ENCODE measurements at regions not wholly inside any gene's neighbourhood (a gene's known extent, or its start where the extent isn't known, plus 50 kb on each side); places are given as distances from the start of the nearest gene placed in this dataset.

DNA sequence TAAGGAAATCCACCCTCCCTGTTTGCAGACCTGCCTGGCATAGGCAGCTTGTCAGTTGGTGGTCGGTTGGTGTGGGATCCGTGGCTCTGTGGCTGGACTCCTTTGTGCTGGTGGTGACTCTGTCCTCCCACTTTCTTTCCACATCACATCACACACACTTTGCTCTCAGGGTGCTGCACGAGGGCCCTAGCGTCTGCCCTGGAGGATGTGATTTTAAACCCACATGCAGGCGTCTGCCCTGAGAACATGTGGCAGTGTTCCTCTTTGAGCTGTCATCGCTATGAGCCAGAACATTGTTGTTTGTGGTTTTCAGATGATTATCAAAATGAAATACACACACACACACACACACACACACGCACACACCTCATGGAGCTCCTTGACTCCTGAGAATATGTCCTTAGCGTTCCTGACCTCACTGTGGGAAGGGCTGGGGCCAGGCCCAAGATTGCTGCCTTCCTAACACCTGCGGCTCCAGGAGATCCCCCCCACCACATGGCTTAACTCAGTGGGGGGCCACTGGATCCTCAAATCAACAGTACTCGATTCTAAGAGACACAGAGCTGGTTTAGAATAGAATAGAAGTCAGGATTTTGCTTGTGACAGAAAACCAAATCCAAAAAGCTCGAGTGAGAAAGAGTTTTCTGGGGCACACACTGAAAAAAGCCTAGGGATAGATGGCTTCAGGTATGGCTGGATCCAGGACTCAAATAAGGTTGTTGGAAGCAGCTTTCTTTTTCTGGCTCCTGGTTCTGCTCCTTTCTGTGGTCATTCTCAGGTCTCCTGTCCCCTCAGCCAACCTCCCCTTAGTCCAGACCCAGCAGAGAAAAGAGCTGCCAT, 54.8 kb downstream of the RTP5 start:
- DNase-seq (ENCODE audit: low read depth) = no peak

DNA sequence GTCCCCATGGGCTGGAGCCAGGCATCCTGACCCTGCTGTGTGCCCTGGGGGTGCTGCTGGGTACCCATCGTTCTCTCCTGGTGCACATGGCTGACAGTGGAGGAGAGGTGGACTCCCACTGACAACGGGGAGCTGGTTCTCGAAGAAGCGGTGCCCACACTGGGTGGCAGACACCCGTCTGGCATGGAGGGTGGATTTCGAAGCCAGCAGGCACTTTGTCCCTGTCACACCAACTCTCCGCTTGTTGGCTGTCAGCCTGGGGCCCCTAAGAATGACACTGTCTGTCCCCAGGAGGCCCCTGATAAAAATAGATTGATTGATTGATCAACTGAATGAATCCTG, 55.4 kb downstream of the RTP5 start:
- DNase-seq (ENCODE audit: low read depth) = no peak

DNA sequence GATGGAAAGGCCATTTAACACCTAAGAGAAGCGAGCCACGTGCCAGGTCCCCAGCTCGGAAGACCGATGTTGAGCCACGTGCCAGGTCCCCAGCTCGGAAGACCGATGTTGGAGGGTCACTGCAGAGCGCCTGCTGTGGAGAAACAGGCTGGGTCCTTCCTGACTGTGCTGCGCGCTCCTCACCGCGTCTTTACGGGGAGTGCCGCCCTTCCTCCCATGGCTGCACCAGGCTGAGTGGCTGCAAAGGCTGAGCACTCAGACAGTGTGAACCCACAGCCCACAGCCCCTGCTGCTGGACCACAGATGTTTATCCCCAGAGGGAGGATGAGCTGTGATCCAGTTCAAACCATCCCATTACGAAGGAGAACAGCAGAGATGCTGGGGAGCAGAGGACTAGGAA, 55.7 kb downstream of the RTP5 start:
- no peak for DNase-seq (ENCODE audit: low read depth)

DNA sequence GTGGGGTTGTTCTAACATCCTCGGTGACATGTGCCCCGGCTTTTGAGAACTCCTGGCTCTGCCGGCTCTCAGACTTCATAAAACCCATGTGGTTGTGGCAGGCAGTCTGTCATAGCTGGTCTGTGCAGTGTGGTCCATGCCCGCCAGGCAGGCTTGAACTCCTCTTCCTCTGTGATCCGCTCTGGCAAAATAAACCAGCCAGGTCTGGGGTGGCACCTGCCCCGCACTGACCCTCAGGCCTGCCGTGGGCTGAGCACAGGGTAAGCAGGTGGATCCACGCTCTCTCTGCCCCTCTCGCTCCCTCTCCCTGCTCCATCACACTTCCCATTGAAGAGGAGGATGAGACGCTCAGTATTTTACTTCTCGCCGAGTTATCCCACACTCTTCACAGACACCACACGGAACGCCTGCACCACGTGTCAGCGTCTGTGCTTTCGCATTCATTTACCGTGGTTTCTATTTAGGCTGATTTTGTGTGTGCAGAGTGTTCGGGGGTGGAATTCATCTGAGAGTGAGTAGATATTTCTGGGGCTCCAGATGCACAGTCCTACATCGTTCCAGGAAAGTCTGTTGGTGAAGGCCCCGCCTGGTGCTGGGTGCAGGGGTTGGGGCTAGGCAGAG, 56.4 kb downstream of the RTP5 start:
- DNase-seq (ENCODE audit: low read depth) = no peak

DNA sequence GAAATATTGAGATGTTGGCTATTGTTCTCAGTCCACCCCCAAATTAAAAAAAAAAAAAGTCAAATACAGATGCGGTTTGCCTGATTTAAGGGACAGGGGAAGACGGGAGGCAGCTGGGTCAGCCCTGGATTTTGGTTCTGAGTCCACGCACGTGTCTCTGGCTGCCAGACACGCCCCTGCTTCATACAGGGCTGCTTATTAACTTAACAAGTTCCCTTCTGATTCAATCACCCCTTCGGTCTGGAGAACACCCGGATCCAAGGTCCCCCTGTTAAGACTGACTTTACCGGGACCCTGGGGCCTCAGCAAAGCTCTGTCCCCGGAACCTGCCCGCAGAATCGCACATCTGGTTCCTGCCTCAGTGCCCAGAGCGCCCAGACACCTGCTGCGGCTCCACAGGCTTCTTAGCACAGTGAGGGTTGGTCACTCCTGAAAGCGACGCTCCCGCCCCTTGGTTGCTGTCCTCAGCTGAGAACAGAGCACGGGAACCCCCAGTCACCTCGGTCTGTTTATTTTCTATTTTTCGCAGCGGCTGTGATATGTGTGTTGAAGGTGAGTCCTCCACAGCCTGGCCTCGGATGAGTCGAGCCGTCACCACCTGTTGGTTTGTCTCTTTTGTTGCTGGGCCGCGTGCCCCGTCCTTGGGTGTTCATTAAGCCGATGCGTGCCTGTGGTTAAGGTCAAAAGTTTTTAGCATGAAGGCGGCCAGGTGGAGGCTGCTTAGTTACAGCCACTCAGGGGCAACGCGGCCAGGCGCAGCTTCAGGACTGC, 57.2 kb downstream of the RTP5 start:
- no peak for DNase-seq (ENCODE audit: low read depth)

DNA sequence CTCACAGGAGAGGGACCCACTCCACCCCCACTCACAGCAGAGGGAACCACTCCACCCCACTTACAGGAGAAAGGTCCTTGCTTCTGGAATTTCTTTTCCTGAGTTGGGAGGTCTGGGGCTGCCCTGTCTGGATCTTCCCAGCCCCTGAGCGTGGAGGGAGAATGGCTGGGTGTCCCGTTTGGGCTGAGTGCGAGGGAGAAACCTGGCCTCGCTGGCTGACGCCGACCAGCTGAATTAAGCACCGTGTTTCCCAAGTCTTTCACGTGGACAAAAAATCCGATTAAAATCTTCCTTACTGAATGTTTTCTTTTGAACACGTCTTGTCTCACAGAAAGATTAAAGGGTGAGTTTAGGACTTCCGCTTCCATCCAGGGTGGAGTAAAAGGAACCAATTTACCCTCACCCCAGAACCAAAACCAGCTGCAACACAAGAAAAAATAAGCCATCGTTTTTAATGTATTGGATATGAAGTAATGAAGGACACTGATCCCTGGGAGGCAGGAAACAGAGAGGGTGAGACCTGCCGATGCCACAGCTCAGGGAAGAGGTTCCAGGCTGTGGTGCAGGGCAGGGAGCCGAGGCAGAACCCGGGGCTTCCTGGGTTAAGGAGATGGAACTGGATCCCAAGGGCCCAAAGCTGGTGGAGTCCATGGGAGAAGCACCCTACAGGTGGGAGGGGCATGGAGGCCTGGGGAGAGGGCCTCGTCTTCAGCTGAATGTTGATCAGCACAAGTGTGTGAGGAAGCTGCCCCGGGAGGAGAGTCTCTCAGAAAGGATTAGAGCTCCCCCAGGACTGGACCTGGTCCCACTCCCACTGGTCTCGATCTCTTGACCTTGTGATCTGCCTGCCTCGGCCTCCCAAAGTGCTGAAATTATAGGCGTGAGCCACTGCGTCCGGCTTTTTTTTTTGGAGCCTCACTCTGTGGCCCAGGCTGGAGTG, 60.3 kb downstream of the RTP5 start:
- DNase-seq (ENCODE audit: low read depth) = no peak

DNA sequence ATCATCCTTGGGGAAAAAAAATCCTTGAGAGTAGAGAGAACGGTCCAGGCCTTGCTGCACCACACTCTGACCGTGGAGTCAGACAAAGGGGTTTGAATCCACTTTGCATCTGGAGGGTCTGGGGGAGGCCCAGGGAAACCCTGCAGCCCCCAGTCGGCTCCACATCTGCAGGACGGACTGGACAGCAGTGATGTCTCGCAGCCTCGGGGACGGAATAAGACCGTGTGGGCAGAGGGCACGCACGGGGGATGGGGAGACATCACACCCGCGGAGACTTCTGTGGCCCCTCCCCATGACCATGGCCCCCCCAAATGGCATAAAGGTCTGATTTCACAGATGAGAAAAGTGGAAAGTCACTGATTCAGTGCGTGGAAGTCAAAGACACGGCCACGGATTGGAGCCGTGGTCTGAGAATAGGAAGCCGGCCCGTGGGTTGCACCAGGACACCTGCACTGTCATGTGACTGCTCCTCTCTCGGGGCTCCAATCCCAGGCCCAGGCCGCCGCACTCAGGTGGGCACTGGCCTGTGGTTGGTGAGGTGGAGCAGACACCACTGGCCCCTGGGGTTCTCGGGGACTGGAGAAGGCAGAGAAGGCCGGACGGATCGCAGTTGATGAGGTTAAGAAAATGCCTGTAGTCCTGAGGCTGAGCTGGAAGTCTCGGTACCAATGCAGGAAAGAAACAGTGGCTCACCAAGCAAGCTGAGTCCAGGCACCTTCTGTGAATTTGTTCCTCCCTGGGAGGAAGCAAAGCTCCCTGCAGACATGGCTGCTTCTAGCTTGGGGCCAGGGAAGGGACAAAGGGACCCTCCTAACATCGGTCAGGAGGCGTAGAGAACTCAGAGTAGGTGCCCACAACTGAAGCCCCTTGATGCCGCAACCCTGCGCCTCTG, 61.8 kb downstream of the RTP5 start:
- no peak for DNase-seq (ENCODE audit: low read depth)

DNA sequence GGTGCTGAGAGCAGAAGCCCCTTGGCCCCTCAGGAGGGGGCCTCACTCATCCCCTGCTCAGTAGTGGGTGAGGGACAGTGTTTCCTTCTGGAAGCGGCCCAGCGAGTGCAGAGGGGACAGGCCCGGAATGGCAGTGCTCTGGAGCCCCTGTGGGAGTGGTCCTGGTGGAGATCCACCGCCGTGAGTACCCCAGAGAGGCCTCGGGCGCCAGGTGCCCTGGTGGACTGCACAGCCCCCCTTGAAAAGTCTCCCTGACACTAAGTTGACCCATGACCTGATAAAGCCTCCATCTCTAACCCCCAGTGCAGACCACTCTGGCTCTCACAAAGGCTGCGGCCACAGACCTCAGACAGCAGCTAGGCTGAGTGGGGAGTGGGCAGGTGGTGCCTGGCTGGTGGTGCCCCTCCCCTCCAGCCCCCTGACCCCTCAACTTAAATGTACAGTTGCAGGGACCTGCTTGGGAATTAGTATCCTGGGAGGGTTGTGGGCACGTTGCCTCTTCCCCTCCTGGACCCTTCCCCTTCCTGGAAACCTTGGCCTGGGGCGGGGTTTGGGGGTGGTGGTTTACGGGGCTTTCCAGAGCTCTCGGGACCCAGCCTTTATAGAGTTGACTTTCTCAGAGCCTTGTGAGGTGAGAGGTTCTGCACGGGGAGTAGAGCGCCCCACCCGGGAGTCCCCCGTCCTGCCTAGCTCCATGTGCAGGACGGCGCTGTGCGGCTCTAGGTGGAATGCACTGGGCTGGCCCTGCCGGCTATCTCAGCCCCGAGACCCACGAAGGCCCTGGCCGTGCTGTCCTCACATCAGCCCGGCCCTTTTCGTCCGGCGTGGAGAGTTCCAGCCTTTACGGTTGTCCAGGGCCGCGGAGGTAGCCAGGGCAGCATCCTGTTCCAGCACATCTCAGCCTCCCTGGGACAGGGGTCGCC, 62.7 kb downstream of the RTP5 start:
- DNase-seq (ENCODE audit: low read depth) = no peak

DNA sequence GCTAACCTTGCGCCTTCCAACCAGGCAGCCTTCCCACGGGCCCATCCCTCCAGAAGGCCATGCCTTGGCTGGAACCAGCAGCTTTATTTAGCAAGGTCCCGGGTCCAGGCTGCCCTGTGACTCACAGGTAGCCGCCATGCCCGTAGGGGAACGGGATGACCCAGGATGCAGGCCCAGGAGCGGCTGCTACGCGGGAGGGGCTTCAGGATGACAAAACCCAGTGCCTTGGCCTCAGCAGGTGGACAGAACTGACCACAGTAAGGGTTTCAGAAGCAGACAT, 63.3 kb downstream of the RTP5 start:
- peak; percentile 15 for DNase-seq (ENCODE audit: low read depth)

DNA sequence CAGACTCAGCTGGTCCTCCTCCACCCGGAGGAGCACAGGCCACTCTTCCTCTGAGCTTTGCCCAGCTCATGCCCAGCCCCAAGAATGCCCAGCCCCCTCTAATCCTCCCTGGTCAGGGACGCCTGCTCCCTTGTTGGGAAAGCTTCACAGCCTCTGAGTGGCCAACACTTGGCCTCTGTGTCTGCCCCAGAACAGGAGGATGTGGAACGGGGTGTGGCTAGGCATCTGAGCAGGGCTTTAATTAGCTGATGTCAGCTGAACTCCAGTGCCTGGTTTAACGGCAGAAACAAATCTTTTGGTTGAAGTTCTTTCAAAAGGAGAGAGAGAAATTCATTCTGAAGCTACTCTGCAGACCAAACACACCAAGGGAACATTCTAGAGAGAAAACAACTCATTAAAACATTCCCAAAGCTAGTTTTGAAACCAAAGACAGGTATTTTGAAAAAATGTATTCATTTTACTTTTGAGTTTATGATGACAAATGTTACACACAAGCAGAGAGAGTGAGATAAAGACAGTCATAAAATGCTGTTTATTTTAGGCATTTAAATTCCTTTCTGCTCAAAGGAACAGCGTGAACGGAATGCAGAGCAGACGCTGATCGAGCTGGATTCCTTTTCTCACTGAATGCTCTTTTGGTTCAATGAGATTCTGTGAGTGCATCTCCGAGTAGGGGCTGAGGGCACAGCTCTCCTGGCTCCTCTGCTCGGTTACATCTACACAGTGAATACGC, 63.8 kb downstream of the RTP5 start:
- peak; percentile 13 for DNase-seq (ENCODE audit: low read depth)

DNA sequence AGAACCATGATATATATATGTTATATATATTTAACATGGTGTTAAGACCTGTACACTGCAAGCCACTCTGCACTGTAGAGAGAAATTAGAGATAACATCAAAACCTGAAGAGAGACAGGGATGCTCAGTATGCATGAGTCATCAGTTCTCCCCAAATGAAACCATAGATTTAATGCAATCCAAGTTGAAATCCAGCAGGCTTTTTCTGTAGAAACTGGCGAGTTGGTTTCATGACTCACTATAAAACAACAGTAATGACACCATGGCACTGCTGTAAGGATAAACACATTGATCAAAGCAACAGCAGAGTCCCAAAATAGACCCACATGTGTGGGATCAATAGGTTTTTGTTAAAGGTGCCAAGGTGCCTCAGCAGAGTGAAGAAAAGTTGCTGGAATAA, 65.8 kb downstream of the RTP5 start:
- peak; percentile 64 for DNase-seq (ENCODE audit: low read depth)

DNA sequence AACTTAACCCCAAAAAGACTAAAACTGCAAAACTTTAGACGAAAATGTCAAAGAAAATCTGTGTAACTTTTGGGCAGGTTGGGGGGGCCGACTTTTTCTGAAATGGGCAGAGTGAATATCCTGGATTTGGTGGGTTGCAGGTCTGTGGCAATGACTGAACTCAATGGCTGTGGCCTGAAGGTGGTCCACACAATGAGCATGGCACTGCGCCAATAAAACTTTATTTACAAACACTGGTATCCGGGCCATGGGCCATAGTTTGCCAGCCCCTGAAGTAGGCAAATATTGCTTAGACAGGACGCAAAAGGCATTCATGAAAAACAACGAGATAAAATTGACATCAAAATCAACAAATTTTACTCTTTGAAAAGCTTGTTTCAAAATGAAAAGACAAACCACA, 66.2 kb downstream of the RTP5 start:
- DNase-seq (ENCODE audit: low read depth) = no peak

DNA sequence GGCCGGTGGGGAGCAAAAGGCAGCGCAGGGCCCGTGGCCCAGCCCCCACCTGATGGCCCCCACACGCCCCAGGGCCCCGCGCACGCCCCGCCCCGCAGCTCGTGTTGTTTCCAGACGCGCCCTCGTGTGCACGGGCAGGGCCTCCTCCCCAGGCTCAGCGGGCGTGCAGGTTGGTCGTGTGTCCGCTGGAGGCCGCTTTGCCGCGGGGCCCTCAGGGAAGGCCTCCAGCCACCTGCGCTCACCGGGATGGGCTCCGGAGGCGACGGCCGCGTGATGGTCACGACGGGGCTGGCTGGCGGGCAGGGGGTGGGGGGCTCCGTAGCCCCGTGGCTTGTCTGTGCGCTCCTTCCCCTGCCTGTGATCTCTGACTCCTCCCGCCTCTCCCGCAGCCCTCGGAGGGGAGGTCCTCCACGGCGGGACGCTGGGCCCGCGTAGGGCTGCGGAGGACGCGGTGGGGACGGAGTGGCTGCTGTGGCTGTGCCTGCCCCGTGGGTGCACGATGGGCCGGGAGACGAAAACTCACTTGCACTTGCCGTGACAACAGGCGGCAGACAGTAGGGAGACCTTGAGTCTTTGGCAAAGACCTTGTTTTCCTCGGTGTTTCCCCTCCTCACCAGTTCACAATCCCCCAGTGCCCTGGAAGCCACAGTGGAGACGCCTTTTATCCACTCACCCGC, 67.1 kb downstream of the RTP5 start:
- DNase-seq (ENCODE audit: low read depth) = no peak

DNA sequence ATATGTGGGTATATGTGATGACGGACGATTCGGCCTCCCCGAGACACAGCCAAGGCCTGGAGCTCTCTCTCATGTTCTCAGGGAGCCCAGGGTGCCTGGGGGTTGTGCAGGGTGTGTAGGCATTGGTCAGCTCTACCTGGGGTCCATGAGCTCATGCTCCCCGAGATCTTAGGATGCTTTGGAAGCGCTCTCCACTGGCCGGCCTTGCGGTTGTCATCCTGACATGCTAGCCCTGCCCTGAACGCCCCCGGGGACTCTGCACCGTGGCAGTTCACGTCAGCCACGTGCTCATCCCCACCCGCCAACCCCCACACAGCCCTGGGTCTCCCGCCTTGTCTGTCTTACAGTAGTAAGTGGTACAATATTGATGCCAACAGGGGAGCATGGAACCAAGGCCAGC, 67.8 kb downstream of the RTP5 start:
- no peak for DNase-seq (ENCODE audit: low read depth)

DNA sequence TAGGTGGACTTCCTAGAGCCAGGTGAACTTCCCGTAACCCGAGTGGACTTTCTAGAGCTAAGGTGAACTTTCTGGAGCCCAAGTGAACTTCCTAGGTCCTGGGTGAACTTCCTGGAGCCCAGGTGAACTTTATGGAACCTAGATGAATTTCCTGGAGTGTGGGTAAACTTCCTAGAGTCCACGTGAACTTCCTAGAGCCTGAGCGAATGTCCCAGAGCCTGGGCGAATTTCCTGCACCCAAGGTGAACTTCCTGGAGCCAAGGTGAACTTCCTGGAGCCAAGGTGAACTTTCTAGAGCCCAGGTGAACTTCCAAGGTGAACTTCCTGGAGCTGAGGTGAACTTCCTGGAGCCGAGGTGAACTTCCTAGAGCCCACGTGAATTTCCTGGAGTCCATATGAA, 70.0 kb downstream of the RTP5 start:
- no peak for DNase-seq (ENCODE audit: low read depth)

DNA sequence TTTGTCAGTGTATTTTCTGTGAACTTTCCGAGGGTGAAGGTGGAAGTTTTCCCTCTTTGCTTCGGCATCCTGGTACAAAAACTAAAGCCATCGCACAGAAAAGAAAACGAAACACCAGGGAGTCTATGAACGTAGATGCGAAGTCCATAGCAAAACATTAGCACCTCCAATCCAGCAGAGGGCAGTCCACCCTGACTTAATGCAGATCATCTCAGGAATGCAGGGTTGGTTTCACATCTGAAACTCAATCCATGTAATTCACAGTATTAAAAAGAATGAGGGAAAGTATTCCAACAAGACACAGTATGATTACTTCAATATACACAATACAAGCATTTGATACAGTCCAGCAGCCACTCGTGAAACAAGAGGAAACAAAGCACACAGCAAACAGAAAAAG, 70.8 kb downstream of the RTP5 start:
- DNase-seq (ENCODE audit: low read depth) = peak; percentile 3

DNA sequence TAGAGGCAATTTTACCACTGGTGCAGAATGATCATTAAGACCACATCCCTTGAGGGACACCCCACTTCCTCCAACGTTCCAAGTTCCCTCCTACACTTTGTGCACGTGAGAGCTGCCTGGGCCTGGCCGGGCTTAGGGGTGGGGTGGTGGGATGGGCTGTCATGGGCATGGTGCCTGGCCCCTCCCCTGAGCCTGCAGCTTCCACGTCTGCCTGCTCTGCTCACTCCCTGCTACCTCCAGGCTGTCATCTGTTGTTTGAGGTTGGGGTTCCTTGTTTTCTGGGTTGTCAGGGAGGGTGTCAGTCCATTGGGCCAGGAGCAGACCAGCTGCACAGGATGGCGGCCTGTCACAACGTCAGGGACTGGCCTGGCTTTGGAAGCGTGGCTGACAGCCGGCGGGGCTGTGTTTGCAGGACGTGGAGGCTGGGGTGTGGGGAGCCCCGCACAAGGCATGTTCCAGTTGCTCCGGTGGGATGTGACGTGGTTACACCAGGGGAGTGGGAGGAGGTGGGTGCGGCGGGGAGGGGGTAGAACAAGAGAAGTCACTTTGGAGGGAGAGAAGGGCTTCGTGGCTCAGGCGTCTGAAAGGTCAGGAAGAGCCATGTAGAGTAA, 72.3 kb downstream of the RTP5 start:
- no peak for DNase-seq (ENCODE audit: low read depth)
